ENCODE measurements at regions not wholly inside any gene's neighbourhood (a gene's known extent, or its start where the extent isn't known, plus 50 kb on each side); places are given as distances from the start of the nearest gene placed in this dataset.

GRCh38 chr1:183724350-183725042, 71.4 kb upstream of the APOBEC4 start:
- TF ChIP-seq CTCF (IDR thresholded peaks at IDR 0.05 in 8 of 11, conservative IDR thresholded peaks at IDR 0.05 in 3 of 11) = no peak
- TF ChIP-seq POLR2A (IDR thresholded peaks at IDR 0.05) = no peak
- TF ChIP-seq POLR2AphosphoS5 (IDR thresholded peaks at IDR 0.05) = no peak
